ENCODE measurements at regions not wholly inside any gene's neighbourhood (a gene's known extent, or its start where the extent isn't known, plus 50 kb on each side); places are given as distances from the start of the nearest gene placed in this dataset.

DNA sequence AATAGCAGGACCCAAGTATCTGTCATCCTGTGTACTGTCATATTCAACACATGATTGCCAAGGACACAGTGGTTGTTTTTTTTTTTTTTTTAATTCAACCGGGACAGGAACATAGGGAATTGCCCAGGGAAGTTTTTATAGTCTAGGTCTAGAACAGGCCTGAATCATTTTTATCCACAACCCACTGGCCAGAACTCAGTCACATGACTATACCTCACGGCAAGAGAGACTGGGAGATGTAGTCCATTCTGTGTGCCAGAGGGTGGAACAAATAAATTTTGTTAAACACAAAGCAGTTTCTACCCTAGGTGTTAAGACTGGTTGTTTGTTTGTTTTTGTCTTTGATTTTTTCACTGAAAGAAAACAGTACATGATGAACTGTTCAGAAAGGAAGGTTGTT, 105.8 kb upstream of the SMARCA2 start:
- H3K27ac ChIP-seq (ENCODE audit: low read depth in 2 of 2, low read length in 1 of 2) = no peak overlapping the region
- WGBS (ENCODE audit: low lambda C conversion rate) = 20% methylated on average over 2 of the region's 2 CpGs
- no peaks in the 10 kb centered on the region for H3K36me3 ChIP-seq (replicated peaks in 1 of 2; ENCODE audit: control insufficient read depth in 1 of 2, insufficient read depth in 2 of 2, low read length in 1 of 2)
- ChIA-PET CTCF (no interaction called here), POLR2A (no interaction called here)
- H3F3A ChIP-seq (replicated peaks; ENCODE audit: insufficient read depth) = no peaks in the 10 kb centered on the region
- H3K9ac ChIP-seq = no peak overlapping the region
- no peaks in the 10 kb centered on the region for H3K79me2 ChIP-seq (ENCODE audit: insufficient read depth)
- H3K9me2 ChIP-seq = no peaks in the 10 kb centered on the region
- H4K20me1 ChIP-seq (ENCODE audit: insufficient read depth) = no peaks in the 10 kb centered on the region
- no peak for TF ChIP-seq SMC3 (IDR thresholded peaks at IDR 0.05; ENCODE audit: low read depth, low read length)
- TF ChIP-seq, protein P1, sequence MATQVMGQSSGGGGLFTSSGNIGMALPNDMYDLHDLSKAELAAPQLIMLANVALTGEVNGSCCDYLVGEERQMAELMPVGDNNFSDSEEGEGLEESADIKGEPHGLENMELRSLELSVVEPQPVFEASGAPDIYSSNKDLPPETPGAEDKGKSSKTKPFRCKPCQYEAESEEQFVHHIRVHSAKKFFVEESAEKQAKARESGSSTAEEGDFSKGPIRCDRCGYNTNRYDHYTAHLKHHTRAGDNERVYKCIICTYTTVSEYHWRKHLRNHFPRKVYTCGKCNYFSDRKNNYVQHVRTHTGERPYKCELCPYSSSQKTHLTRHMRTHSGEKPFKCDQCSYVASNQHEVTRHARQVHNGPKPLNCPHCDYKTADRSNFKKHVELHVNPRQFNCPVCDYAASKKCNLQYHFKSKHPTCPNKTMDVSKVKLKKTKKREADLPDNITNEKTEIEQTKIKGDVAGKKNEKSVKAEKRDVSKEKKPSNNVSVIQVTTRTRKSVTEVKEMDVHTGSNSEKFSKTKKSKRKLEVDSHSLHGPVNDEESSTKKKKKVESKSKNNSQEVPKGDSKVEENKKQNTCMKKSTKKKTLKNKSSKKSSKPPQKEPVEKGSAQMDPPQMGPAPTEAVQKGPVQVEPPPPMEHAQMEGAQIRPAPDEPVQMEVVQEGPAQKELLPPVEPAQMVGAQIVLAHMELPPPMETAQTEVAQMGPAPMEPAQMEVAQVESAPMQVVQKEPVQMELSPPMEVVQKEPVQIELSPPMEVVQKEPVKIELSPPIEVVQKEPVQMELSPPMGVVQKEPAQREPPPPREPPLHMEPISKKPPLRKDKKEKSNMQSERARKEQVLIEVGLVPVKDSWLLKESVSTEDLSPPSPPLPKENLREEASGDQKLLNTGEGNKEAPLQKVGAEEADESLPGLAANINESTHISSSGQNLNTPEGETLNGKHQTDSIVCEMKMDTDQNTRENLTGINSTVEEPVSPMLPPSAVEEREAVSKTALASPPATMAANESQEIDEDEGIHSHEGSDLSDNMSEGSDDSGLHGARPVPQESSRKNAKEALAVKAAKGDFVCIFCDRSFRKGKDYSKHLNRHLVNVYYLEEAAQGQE (IDR thresholded peaks at IDR 0.05; ENCODE audit: low read depth, low read length) = no peak
- no peak for TF ChIP-seq RXRA (IDR thresholded peaks at IDR 0.05; ENCODE audit: borderline replicate concordance, low read depth)
- TF ChIP-seq, protein P2, sequence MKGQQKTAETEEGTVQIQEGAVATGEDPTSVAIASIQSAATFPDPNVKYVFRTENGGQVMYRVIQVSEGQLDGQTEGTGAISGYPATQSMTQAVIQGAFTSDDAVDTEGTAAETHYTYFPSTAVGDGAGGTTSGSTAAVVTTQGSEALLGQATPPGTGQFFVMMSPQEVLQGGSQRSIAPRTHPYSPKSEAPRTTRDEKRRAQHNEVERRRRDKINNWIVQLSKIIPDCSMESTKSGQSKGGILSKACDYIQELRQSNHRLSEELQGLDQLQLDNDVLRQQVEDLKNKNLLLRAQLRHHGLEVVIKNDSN (IDR thresholded peaks at IDR 0.05; ENCODE audit: borderline replicate concordance, low read depth) = no peak
- TF ChIP-seq, protein P3, sequence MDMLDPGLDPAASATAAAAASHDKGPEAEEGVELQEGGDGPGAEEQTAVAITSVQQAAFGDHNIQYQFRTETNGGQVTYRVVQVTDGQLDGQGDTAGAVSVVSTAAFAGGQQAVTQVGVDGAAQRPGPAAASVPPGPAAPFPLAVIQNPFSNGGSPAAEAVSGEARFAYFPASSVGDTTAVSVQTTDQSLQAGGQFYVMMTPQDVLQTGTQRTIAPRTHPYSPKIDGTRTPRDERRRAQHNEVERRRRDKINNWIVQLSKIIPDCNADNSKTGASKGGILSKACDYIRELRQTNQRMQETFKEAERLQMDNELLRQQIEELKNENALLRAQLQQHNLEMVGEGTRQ (IDR thresholded peaks at IDR 0.05; ENCODE audit: borderline replicate concordance, low read depth, low read length) = no peak
- no peak for TF ChIP-seq CHD2 (IDR thresholded peaks at IDR 0.05; ENCODE audit: low read length, partially characterized antibody)
- TF ChIP-seq JUND (IDR thresholded peaks at IDR 0.05) = no peak
- H2AFZ ChIP-seq (ENCODE audit: low read depth) = no peak overlapping the region
- no peak overlapping the region for H3K4me2 ChIP-seq
- H3K4me3 ChIP-seq (ENCODE audit: low read depth in 2 of 2, low read length in 1 of 2) = no peak overlapping the region
- H3K27me3 ChIP-seq (ENCODE audit: insufficient read depth) = no peaks in the 10 kb centered on the region
- no peaks in the 10 kb centered on the region for H3K9me3 ChIP-seq
- H3K4me1 ChIP-seq (ENCODE audit: control insufficient read depth in 1 of 2, insufficient read depth in 2 of 2, low read depth in 1 of 2, low read length in 1 of 2) = no peaks in the 10 kb centered on the region
- DNase-seq = no peak

DNA sequence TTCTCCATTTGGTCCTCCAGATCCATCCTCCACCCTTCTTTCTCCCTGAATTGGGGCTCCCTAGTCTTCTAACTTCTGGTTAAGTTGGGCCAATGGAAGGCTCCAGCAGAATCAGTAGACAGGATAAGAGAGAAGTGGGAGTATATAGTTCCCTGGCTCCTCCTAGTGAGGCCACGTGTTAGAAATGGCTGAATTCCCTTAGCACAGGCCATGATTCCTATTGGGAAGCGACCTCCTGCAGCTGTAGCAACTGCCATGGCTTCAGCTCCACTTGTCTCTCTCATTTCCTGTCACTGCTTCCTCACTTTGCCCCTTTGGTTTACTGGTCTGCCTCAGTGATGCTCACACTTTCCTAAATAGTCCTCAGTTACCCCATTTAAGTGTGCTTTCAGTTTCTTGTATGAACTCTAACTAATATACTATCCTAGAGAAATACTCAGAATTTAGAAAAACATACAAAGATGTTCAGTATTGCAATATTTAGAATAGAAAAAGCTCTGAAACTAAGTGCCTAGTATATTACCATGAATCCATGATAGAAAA, 104.8 kb upstream of the SMARCA2 start:
- Histone ChIP-seq H3K9me3 (no peaks in the 10 kb centered on the region), H3K79me2 (ENCODE audit: insufficient read depth) (no peaks in the 10 kb centered on the region), H3K4me3 (ENCODE audit: low read depth in 2 of 2, low read length in 1 of 2) (no peak overlapping the region), H3K36me3 (replicated peaks in 1 of 2; ENCODE audit: control insufficient read depth in 1 of 2, insufficient read depth in 2 of 2, low read length in 1 of 2) (no peaks in the 10 kb centered on the region), H3K27me3 (ENCODE audit: insufficient read depth) (no peaks in the 10 kb centered on the region), H3K27ac (ENCODE audit: low read depth in 2 of 2, low read length in 1 of 2) (no peak overlapping the region), H3K9me2 (no peaks in the 10 kb centered on the region), H3K4me1 (ENCODE audit: control insufficient read depth in 1 of 2, insufficient read depth in 2 of 2, low read depth in 1 of 2, low read length in 1 of 2) (no peaks in the 10 kb centered on the region), H4K20me1 (ENCODE audit: insufficient read depth) (no peaks in the 10 kb centered on the region), H3K4me2 (no peak overlapping the region), H3F3A (replicated peaks; ENCODE audit: insufficient read depth) (no peaks in the 10 kb centered on the region), H2AFZ (ENCODE audit: low read depth) (no peak overlapping the region), H3K9ac (no peak overlapping the region)
- ChIA-PET CTCF (no interaction called here), POLR2A (no interaction called here)
- WGBS (ENCODE audit: low lambda C conversion rate) = 5% methylated on average over 2 of the region's 2 CpGs
- no peak for DNase-seq
- no peak for TF ChIP-seq TEAD4 (IDR thresholded peaks at IDR 0.05; ENCODE audit: borderline replicate concordance, insufficient read depth)
- TF ChIP-seq, protein P4, sequence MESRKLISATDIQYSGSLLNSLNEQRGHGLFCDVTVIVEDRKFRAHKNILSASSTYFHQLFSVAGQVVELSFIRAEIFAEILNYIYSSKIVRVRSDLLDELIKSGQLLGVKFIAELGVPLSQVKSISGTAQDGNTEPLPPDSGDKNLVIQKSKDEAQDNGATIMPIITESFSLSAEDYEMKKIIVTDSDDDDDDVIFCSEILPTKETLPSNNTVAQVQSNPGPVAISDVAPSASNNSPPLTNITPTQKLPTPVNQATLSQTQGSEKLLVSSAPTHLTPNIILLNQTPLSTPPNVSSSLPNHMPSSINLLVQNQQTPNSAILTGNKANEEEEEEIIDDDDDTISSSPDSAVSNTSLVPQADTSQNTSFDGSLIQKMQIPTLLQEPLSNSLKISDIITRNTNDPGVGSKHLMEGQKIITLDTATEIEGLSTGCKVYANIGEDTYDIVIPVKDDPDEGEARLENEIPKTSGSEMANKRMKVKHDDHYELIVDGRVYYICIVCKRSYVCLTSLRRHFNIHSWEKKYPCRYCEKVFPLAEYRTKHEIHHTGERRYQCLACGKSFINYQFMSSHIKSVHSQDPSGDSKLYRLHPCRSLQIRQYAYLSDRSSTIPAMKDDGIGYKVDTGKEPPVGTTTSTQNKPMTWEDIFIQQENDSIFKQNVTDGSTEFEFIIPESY (IDR thresholded peaks at IDR 0.05; ENCODE audit: borderline replicate concordance, low read depth) = no peak
- TF ChIP-seq, protein P3 (IDR thresholded peaks at IDR 0.05; ENCODE audit: borderline replicate concordance, low read depth, low read length) = no peak
- TF ChIP-seq, protein P5, sequence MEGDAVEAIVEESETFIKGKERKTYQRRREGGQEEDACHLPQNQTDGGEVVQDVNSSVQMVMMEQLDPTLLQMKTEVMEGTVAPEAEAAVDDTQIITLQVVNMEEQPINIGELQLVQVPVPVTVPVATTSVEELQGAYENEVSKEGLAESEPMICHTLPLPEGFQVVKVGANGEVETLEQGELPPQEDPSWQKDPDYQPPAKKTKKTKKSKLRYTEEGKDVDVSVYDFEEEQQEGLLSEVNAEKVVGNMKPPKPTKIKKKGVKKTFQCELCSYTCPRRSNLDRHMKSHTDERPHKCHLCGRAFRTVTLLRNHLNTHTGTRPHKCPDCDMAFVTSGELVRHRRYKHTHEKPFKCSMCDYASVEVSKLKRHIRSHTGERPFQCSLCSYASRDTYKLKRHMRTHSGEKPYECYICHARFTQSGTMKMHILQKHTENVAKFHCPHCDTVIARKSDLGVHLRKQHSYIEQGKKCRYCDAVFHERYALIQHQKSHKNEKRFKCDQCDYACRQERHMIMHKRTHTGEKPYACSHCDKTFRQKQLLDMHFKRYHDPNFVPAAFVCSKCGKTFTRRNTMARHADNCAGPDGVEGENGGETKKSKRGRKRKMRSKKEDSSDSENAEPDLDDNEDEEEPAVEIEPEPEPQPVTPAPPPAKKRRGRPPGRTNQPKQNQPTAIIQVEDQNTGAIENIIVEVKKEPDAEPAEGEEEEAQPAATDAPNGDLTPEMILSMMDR (IDR thresholded peaks at IDR 0.05) = no peak
- no peak for TF ChIP-seq FOXJ3 (CRISPR knock-in tag; IDR thresholded peaks at IDR 0.05)
- TF ChIP-seq FOSL2 (IDR thresholded peaks at IDR 0.05; ENCODE audit: borderline replicate concordance, low read depth) = no peak
- no peak for TF ChIP-seq GABPA (IDR thresholded peaks at IDR 0.05; ENCODE audit: low read depth)
- no peak for TF ChIP-seq MEF2A (IDR thresholded peaks at IDR 0.05; ENCODE audit: borderline replicate concordance, low read depth)
- no peak for TF ChIP-seq TCF12 (IDR thresholded peaks at IDR 0.05)
- TF ChIP-seq POLR2AphosphoS5 (IDR thresholded peaks at IDR 0.05; ENCODE audit: low read depth, low read length) = no peak
- TF ChIP-seq FOXM1 (IDR thresholded peaks at IDR 0.05; ENCODE audit: low read depth) = no peak
- TF ChIP-seq EZH2phosphoT487 (IDR thresholded peaks at IDR 0.05; ENCODE audit: borderline replicate concordance, low read depth) = no peak
